Activated CD4-positive, alpha-beta memory T cell treated with anti-CD3 and anti-CD28 coated beads for 36 hours (primary cell): ENCODE measurements at regions not wholly inside any gene's neighbourhood (a gene's known extent, or its start where the extent isn't known, plus 50 kb on each side); places are given as distances from the start of the nearest gene placed in this dataset.

Source experiments
- CTCF ChIA-PET: fragments of 350-600 bp; sonication (Branson Sonifier 250); formaldehyde crosslinking; loops from one replicate; lab custom pipeline; 2021; ENCODE audit warnings: antibody characterized with exemption, inconsistent platforms; lab: Charles Lee
- POLR2A ChIA-PET: fragments of 350-600 bp; sonication (Branson Sonifier 250); formaldehyde crosslinking; loops from one replicate; lab custom pipeline; 2021; ENCODE audit warnings: antibody characterized with exemption; lab: Charles Lee
- DNase-seq: peaks from one replicate; pipeline ENCODE4 v3.0.0-alpha.2; 2020
- H3K27ac Mint-ChIP-seq: one replicate; pipeline ENCODE4 v1.8.0; 2021; ENCODE audit warnings: mixed read lengths
- H3K27me3 Mint-ChIP-seq: one replicate; pipeline ENCODE4 v1.8.0; 2021; ENCODE audit warnings: mixed read lengths
- H3K36me3 Mint-ChIP-seq: one replicate; pipeline ENCODE4 v1.8.0; 2021; ENCODE audit warnings: mixed read lengths
- H3K4me1 Mint-ChIP-seq: one replicate; pipeline ENCODE4 v1.8.0; 2021; ENCODE audit warnings: low read depth, mixed read lengths
- H3K4me3 Mint-ChIP-seq: one replicate; pipeline ENCODE4 v1.8.0; 2021; ENCODE audit warnings: mild to moderate bottlenecking, mixed read lengths
- H3K9me3 Mint-ChIP-seq: one replicate; pipeline ENCODE4 v1.8.0; 2021; ENCODE audit warnings: mixed read lengths
- intact Hi-C: fragments of 100-400 bp; cut with micrococcal nuclease; formaldehyde crosslinking; loops from one replicate; pipeline ENCODE4 v1.15.1; 2023

DNA sequence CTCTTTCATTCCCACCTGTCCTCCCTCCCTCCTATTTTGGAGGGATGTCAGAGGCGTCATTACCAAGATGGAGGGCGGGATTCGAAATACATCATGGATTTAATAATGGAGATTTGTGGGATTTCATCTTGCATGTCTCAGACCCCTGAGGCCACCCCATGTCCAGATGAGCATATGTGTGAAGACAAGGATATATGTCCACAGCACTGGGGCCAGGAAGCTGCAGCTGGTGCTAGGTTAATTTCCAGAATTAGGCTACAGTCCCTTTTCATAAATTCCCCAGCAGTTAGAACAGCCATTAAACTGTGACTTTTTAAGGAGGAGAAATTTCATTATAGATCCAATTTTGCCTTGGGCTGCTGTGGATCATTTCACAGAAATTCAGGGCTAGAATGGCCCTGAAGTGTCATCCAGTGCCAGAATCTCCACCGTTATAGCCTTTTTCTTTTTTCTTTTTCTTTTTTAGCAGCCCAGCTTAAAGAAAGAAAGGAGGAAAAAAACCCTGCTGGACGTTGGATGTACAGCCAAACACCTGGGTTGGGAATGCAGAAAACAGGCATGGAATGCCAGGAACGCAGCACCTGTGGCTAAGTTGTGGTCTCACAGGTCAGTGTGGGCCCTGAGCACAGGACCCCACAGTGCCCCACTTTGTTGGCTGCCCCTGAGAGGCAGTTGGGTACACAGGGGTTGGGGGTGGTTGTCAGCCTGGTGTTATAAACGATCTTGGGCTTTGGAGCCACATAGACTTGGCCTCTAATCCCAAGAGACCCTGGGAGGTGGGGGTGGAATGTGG is 50.2 kb upstream of the CXCL14 start:
- H3K27me3 Mint-ChIP-seq: peaks cover 3% of the 10 kb centered on the region
- no peaks in the 10 kb centered on the region for H3K9me3 Mint-ChIP-seq
- POLR2A ChIA-PET: no interaction called here
- no peak for DNase-seq
- H3K4me3 Mint-ChIP-seq: no peak overlapping the region
- CTCF ChIA-PET: no interaction called here
- intact Hi-C loops: no loop called here
- no peak overlapping the region for H3K27ac Mint-ChIP-seq
- H3K4me1 Mint-ChIP-seq: no peaks in the 10 kb centered on the region
- no peaks in the 10 kb centered on the region for H3K36me3 Mint-ChIP-seq
